ENCODE measurements at regions not wholly inside any gene's neighbourhood (a gene's known extent, or its start where the extent isn't known, plus 50 kb on each side); places are given as distances from the start of the nearest gene placed in this dataset.

DNA sequence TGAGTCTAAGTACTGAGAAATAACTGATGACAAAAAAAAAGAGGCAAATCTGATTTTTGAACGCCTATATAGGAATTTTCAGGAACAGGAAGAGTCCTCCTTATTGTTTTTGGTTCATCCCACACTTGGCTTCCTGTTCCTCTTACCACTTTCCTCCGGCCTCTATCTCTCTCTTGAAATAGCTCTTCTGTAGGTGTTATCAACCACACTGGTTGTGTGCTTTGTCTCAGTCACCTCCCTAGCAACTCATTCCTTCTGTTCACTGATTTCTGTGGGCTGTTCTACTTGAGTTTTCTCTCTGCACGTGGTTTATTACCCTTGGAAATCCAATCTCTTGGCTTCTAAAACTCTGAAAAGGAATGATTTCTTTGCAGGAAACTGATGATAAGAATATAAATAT is 78.7 kb upstream of the C11orf87 start:
- no peak for TF ChIP-seq POLR2A (IDR thresholded peaks at IDR 0.05)
- no peak for TF ChIP-seq EP300 (IDR thresholded peaks at IDR 0.05; ENCODE audit: low read depth)

Data from transverse colon (tissue), 1 donor.